Sigmoid colon (tissue), 4 donors: ENCODE measurements at regions not wholly inside any gene's neighbourhood (a gene's known extent, or its start where the extent isn't known, plus 50 kb on each side); places are given as distances from the start of the nearest gene placed in this dataset.

ENCODE experiments used
- EP300 ChIP-seq, 4 donors: sonication (generic); formaldehyde crosslinking; IDR thresholded peaks; one replicate each; pipeline ENCODE4 v1.6.1; 2017; ENCODE audit warnings: antibody characterized with exemption in 4 of 4
- POLR2A ChIP-seq, 2 donors: fragments of 450-650 bp; IDR thresholded peaks; one replicate each; pipeline ENCODE4 v1.6.1; 2016; ENCODE audit warnings: antibody characterized with exemption in 2 of 2, mild to moderate bottlenecking in 2 of 2, moderate library complexity in 2 of 2
- POLR2AphosphoS5 ChIP-seq, 4 donors: sonication (generic); formaldehyde crosslinking; IDR thresholded peaks; one replicate each; pipeline ENCODE4 v1.6.1; 2017; ENCODE audit warnings: antibody characterized with exemption in 4 of 4
- TF ChIP-seq, protein P1 (sequence below), 4 experiments: fragments of 450-650 bp in 3 of 4; fragments of 200-600 bp in 1 of 4; IDR thresholded peaks; one replicate each; pipeline ENCODE4 v1.5.1; 2016 to 2019; ENCODE audit warnings: antibody characterized with exemption in 4 of 4, mild to moderate bottlenecking in 3 of 4, moderate library complexity in 2 of 4

DNA sequence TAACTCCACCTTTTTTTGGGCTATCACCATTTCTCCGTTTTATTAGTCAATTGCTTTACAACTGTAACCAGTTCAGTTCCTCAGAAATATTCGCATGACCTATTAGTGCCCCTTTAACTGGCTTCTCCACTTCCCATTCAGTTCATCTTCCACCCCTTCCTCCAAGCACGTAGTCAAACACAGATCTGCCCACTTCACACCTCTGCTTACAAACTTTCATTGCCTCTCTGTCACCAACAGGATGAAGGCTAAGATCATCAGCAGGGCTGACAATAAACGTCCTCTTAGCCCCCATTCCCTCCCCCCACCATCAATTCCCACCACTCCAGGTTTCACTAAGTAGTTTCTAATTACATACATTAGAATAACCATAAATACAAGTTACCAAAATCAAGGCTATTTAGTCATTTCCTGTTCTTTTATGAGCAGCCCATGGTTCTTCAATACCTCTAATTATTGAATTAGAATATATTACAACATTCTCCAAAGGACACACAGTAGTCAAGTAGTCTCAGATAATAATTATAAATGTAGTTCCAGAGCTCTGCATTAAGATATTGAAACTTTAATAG, 95.7 kb downstream of the SPRY2 start:
- TF ChIP-seq POLR2A (IDR thresholded peaks at IDR 0.05) = no peak
- TF ChIP-seq, protein P1, sequence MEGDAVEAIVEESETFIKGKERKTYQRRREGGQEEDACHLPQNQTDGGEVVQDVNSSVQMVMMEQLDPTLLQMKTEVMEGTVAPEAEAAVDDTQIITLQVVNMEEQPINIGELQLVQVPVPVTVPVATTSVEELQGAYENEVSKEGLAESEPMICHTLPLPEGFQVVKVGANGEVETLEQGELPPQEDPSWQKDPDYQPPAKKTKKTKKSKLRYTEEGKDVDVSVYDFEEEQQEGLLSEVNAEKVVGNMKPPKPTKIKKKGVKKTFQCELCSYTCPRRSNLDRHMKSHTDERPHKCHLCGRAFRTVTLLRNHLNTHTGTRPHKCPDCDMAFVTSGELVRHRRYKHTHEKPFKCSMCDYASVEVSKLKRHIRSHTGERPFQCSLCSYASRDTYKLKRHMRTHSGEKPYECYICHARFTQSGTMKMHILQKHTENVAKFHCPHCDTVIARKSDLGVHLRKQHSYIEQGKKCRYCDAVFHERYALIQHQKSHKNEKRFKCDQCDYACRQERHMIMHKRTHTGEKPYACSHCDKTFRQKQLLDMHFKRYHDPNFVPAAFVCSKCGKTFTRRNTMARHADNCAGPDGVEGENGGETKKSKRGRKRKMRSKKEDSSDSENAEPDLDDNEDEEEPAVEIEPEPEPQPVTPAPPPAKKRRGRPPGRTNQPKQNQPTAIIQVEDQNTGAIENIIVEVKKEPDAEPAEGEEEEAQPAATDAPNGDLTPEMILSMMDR (IDR thresholded peaks at IDR 0.05) = no peak
- no peak for TF ChIP-seq EP300 (IDR thresholded peaks at IDR 0.05)
- TF ChIP-seq POLR2AphosphoS5 (IDR thresholded peaks at IDR 0.05) = no peak
